Parathyroid adenoma (tissue), 2 donors: ENCODE measurements at regions not wholly inside any gene's neighbourhood (a gene's known extent, or its start where the extent isn't known, plus 50 kb on each side); places are given as distances from the start of the nearest gene placed in this dataset.

ENCODE experiments used
- H2AFZ ChIP-seq: fragments of 300-600 bp; sonication (generic); one replicate; pipeline ENCODE4 v1.7.0; 2017; ENCODE audit warnings: antibody characterized with exemption, mild to moderate bottlenecking
- H3K27ac ChIP-seq: fragments of 300-600 bp; sonication (generic); one replicate; pipeline ENCODE4 v1.7.0; 2017
- H3K27me3 ChIP-seq: fragments of 300-600 bp; sonication (generic); one replicate; pipeline ENCODE4 v1.7.0; 2017; ENCODE audit warnings: low read length; ENCODE audit not compliant: control insufficient read depth, insufficient read depth
- H3K36me3 ChIP-seq: fragments of 300-600 bp; sonication (generic); one replicate; pipeline ENCODE4 v1.7.0; 2017; ENCODE audit warnings: low read length; ENCODE audit not compliant: control insufficient read depth, insufficient read depth
- H3K4me1 ChIP-seq: fragments of 300-600 bp; sonication (generic); one replicate; pipeline ENCODE4 v1.7.0; 2017; ENCODE audit warnings: control low read depth
- H3K4me2 ChIP-seq: fragments of 300-600 bp; sonication (generic); one replicate; pipeline ENCODE4 v1.7.0; 2017; ENCODE audit warnings: low read length
- H3K4me3 ChIP-seq: fragments of 300-600 bp; sonication (generic); one replicate; pipeline ENCODE4 v1.7.0; 2017; ENCODE audit warnings: low read depth, low read length
- H3K79me2 ChIP-seq: fragments of 300-600 bp; sonication (generic); one replicate; pipeline ENCODE4 v1.7.0; 2017; ENCODE audit warnings: control low read depth
- H3K9ac ChIP-seq: fragments of 300-600 bp; sonication (generic); one replicate; pipeline ENCODE4 v1.7.0; 2017; ENCODE audit warnings: mild to moderate bottlenecking
- H3K9me3 ChIP-seq: fragments of 300-600 bp; sonication (generic); one replicate; pipeline ENCODE4 v1.7.0; 2017; ENCODE audit warnings: low read length; ENCODE audit not compliant: control insufficient read depth
- TF ChIP-seq, protein P1 (sequence below): fragments of 300-600 bp; sonication (generic); IDR thresholded peaks from one replicate; pipeline ENCODE4 v1.7.0; 2017; ENCODE audit warnings: antibody characterized with exemption, mild to moderate bottlenecking
- donor health status: primary hyperparathyroidism.

DNA sequence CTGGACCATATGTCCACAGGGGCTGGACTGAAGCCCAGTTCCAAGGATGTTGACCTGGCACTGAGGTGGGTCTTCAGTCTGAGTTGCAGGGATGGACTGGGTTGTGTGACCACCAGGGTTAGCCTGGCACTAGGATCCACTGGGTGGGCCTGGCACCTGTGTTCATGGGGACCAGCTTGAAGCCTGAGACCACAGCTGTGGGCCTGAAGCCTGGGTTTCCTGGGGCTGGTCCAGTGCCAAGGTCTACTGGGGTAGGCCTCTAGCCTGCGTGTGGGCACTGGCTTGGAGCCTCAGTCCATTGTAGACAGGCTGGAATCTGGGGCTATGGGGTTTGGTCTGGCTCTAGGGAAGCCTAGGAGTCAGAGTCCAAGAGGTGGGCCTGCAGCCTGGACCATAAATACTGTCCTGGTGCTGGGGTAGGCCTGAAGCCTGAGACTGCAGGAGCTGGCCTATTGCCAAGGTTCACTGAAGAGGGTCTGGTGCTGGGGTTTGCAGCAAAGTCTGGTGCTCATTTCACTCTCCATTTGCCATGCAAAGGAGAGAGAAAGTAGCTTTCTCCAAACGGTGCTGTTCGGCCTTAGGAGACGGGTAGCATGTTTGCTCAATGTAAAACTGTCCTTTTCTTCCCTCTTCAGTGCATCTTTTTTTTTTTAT, 51.2 kb upstream of the TBC1D5 start:
- H3K9ac ChIP-seq, result no peak overlapping the region
- H3K4me3 ChIP-seq, result no peak overlapping the region

More for the DNA sequence above, 51.2 kb upstream of the TBC1D5 start:
- Histone ChIP-seq H3K9me3 (no peaks in the 10 kb centered on the region), H3K27me3 (no peaks in the 10 kb centered on the region), H2AFZ (no peak overlapping the region), H3K4me1 (no peaks in the 10 kb centered on the region), H3K27ac (no peak overlapping the region), H3K4me2 (no peak overlapping the region), H3K36me3 (no peaks in the 10 kb centered on the region), H3K79me2 (no peaks in the 10 kb centered on the region)
- TF ChIP-seq, protein P1, sequence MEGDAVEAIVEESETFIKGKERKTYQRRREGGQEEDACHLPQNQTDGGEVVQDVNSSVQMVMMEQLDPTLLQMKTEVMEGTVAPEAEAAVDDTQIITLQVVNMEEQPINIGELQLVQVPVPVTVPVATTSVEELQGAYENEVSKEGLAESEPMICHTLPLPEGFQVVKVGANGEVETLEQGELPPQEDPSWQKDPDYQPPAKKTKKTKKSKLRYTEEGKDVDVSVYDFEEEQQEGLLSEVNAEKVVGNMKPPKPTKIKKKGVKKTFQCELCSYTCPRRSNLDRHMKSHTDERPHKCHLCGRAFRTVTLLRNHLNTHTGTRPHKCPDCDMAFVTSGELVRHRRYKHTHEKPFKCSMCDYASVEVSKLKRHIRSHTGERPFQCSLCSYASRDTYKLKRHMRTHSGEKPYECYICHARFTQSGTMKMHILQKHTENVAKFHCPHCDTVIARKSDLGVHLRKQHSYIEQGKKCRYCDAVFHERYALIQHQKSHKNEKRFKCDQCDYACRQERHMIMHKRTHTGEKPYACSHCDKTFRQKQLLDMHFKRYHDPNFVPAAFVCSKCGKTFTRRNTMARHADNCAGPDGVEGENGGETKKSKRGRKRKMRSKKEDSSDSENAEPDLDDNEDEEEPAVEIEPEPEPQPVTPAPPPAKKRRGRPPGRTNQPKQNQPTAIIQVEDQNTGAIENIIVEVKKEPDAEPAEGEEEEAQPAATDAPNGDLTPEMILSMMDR, result no peak
